Hepatocyte (in vitro differentiated cells): ENCODE measurements at regions not wholly inside any gene's neighbourhood (a gene's known extent, or its start where the extent isn't known, plus 50 kb on each side); places are given as distances from the start of the nearest gene placed in this dataset.

Experiments
- EZH2 ChIP-seq: fragments of 200-600 bp; sonication (generic); IDR thresholded peaks from 2 replicates; pipeline ENCODE4 v1.6.1; 2016; ENCODE audit warnings: antibody characterized with exemption, mild to moderate bottlenecking, borderline replicate concordance
- TF ChIP-seq, protein P1 (sequence below): fragments of 200-600 bp; sonication (generic); IDR thresholded peaks from 2 replicates; pipeline ENCODE4 v1.5.1; 2016; ENCODE audit warnings: antibody characterized with exemption, mild to moderate bottlenecking; ENCODE audit not compliant: poor library complexity

DNA sequence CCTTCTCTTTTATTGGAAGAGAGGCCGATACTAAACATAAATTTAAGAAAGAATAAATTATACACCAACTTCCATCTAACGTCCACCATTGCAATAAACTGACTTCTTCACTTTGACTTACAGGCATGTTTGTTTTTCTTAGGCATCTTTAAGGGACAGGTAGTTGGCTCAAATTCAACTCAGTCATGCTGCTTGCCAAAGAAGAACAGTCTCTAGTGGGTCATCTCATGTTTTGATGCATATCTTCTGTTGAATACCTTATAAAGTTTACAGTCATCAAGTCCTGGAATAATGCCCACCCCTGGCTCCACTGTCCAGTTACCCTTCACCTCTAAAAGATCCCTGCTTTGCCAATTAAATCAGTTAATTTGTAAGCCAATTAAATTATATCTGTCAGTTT, 328.2 kb upstream of the GRAMD2B start:
- TF ChIP-seq, protein P1, sequence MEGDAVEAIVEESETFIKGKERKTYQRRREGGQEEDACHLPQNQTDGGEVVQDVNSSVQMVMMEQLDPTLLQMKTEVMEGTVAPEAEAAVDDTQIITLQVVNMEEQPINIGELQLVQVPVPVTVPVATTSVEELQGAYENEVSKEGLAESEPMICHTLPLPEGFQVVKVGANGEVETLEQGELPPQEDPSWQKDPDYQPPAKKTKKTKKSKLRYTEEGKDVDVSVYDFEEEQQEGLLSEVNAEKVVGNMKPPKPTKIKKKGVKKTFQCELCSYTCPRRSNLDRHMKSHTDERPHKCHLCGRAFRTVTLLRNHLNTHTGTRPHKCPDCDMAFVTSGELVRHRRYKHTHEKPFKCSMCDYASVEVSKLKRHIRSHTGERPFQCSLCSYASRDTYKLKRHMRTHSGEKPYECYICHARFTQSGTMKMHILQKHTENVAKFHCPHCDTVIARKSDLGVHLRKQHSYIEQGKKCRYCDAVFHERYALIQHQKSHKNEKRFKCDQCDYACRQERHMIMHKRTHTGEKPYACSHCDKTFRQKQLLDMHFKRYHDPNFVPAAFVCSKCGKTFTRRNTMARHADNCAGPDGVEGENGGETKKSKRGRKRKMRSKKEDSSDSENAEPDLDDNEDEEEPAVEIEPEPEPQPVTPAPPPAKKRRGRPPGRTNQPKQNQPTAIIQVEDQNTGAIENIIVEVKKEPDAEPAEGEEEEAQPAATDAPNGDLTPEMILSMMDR, result no peak
- TF ChIP-seq EZH2, result no peak
